PC-9 (cell line): ENCODE measurements at regions not wholly inside any gene's neighbourhood (a gene's known extent, or its start where the extent isn't known, plus 50 kb on each side); places are given as distances from the start of the nearest gene placed in this dataset.
A peak's percentile ranks its signal among the peaks of the same experiment; 100 is the strongest.
"Not testable (repeated sequence)": the region's sequence is repeated elsewhere in the genome, so short reads cannot be mapped to it uniquely, and the experiment has no call there.

Source experiments
- EZH2 ChIP-seq: fragments of 200-600 bp; sonication (generic); IDR thresholded peaks from 2 replicates; pipeline ENCODE4 v1.8.0; 2017; ENCODE audit warnings: antibody characterized with exemption, low read depth
- TF ChIP-seq, protein P1 (sequence below): fragments of 200-600 bp; sonication (generic); conservative IDR thresholded peaks from 2 replicates; pipeline ENCODE4 v1.6.1; 2017; ENCODE audit warnings: mixed run types, antibody characterized with exemption, mild to moderate bottlenecking, moderate library complexity

DNA sequence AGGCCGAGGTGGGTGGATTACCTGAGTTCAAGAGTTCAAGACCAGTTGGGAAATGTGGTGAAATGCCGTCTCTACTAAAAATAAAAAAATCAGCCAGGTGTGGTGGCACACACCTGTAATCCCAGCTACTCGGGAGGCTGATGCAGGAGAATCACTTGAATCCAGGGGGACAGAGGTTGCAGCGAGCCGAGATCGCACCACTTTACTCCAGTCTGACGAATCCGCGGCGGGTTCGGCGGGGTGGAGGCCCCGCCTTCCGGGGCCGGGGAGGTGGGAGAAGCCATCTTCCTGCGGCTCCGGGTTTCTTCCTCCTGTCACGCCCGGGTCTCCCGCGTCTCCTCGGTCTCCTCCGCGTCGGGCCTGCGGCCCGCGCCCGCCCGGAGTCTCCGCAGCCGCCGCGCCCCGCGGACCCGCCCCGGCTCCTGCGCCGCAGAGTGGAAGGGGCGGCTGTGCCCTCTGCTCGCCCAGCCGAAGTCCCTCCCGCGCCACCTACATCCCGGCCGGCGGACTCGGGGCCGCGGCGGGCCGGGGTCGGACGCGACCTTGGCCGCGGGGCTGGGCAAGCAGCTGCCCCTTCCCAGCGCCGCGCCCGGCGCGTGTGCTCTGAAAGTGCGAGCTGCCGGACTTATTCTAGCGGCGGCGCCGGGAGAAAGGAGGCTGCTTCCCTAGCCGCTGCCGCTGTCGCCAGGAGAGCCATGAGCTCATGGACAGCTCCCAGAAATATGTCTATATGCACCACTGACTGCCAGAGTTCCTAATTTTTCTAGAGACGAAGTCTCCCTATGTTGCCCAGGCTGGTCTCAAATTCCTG is 97.2 kb downstream of the LAT start:
- TF ChIP-seq, protein P1, sequence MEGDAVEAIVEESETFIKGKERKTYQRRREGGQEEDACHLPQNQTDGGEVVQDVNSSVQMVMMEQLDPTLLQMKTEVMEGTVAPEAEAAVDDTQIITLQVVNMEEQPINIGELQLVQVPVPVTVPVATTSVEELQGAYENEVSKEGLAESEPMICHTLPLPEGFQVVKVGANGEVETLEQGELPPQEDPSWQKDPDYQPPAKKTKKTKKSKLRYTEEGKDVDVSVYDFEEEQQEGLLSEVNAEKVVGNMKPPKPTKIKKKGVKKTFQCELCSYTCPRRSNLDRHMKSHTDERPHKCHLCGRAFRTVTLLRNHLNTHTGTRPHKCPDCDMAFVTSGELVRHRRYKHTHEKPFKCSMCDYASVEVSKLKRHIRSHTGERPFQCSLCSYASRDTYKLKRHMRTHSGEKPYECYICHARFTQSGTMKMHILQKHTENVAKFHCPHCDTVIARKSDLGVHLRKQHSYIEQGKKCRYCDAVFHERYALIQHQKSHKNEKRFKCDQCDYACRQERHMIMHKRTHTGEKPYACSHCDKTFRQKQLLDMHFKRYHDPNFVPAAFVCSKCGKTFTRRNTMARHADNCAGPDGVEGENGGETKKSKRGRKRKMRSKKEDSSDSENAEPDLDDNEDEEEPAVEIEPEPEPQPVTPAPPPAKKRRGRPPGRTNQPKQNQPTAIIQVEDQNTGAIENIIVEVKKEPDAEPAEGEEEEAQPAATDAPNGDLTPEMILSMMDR, result not testable (repeated sequence)
- peak; percentile 45; the same call in 1 of the 2 replicates for TF ChIP-seq EZH2
